GM19372 (cell line): ENCODE measurements at regions not wholly inside any gene's neighbourhood (a gene's known extent, or its start where the extent isn't known, plus 50 kb on each side); places are given as distances from the start of the nearest gene placed in this dataset.

Experiments
- ATAC-seq: cut with Tn5 transposase; IDR thresholded peaks from one replicate; pipeline ENCODE4 v1.9.1; 2021; ENCODE audit warnings: mild to moderate bottlenecking, low read depth, moderate library complexity; ENCODE audit not compliant: unreplicated experiment

GRCh38 chr2:831622-832021, 119.0 kb upstream of the SNTG2 start:
- no peak for ATAC-seq

- ATAC-seq, result no peak
These were observed 119.5 kb upstream of the SNTG2 start for GRCh38 chr2:831225-831536.

GRCh38 chr2:830419-831224, 120.0 kb upstream of the SNTG2 start:
- no peak for ATAC-seq

GRCh38 chr2:829047-829446, 121.6 kb upstream of the SNTG2 start:
- no peak for ATAC-seq

GRCh38 chr2:824954-825353, 125.7 kb upstream of the SNTG2 start:
- no peak for ATAC-seq

GRCh38 chr2:824524-824923, 126.1 kb upstream of the SNTG2 start:
- ATAC-seq, result no peak

- no peak for ATAC-seq
These were observed 129.1 kb upstream of the SNTG2 start for GRCh38 chr2:821546-821945.

- ATAC-seq, result no peak
These were observed 131.0 kb upstream of the SNTG2 start for GRCh38 chr2:819601-820000.

- no peak for ATAC-seq
These were observed 131.5 kb upstream of the SNTG2 start for GRCh38 chr2:819121-819520.

GRCh38 chr2:817336-818015, 133.2 kb upstream of the SNTG2 start:
- ATAC-seq, result no peak

GRCh38 chr2:816278-816677, 134.4 kb upstream of the SNTG2 start:
- ATAC-seq, result no peak

- no peak for ATAC-seq
These were observed 133.2 kb upstream of the TMEM18 start for GRCh38 chr2:810397-810796.

GRCh38 chr2:807300-807699, 130.1 kb upstream of the TMEM18 start:
- ATAC-seq, result no peak

GRCh38 chr2:805664-806063, 128.5 kb upstream of the TMEM18 start:
- ATAC-seq, result no peak

GRCh38 chr2:797993-798392, 120.8 kb upstream of the TMEM18 start:
- no peak for ATAC-seq

- ATAC-seq, result no peak
These were observed 120.3 kb upstream of the TMEM18 start for GRCh38 chr2:797556-797955.

- no peak for ATAC-seq
These were observed 119.2 kb upstream of the TMEM18 start for GRCh38 chr2:796141-796985.

- no peak for ATAC-seq
These were observed 118.4 kb upstream of the TMEM18 start for GRCh38 chr2:795531-796041.

GRCh38 chr2:794554-795241, 117.5 kb upstream of the TMEM18 start:
- ATAC-seq, result no peak

- ATAC-seq, result no peak
These were observed 116.0 kb upstream of the TMEM18 start for GRCh38 chr2:793236-793635.

GRCh38 chr2:792687-793086, 115.5 kb upstream of the TMEM18 start:
- ATAC-seq, result no peak
